ENCODE measurements at regions not wholly inside any gene's neighbourhood (a gene's known extent, or its start where the extent isn't known, plus 50 kb on each side); places are given as distances from the start of the nearest gene placed in this dataset.
"Not testable (repeated sequence)": the region's sequence is repeated elsewhere in the genome, so short reads cannot be mapped to it uniquely, and the experiment has no call there.

- H3K4me1 ChIP-seq (ENCODE audit: control insufficient read depth in 2 of 2, insufficient read depth in 2 of 2, low read length in 2 of 2) = no peaks in the 10 kb centered on the region
- H3K27ac ChIP-seq (ENCODE audit: low read depth in 1 of 2, low read length in 1 of 2) = no peak overlapping the region
- H3K36me3 ChIP-seq (ENCODE audit: control insufficient read depth in 2 of 2, insufficient read depth in 2 of 2, low read length in 1 of 2) = no peaks in the 10 kb centered on the region
- H3K9me3 ChIP-seq (ENCODE audit: control insufficient read depth in 2 of 2, insufficient read depth in 1 of 2, low read length in 1 of 2) = no peaks in the 10 kb centered on the region
- H3K27me3 ChIP-seq (ENCODE audit: control insufficient read depth in 2 of 2, insufficient read depth in 1 of 2, low read length in 1 of 2) = no peaks in the 10 kb centered on the region
- DNase-seq (ENCODE audit: low read depth in 6 of 9, low spot score in 9 of 9) = no peak
- 86% methylated on average over 1 of the region's 1 CpG for WGBS
- H3K4me3 ChIP-seq (ENCODE audit: low read length in 2 of 2) = no peak overlapping the region
Measured at GRCh38 chr6:102774326-102774725, 1380.8 kb downstream of the GRIK2 start.

GRCh38 chr6:102773636-102774035 lies 1380.1 kb downstream of the GRIK2 start:
- DNase-seq (ENCODE audit: low read depth in 6 of 9, low spot score in 9 of 9) = no peak
- no peak overlapping the region for H3K4me3 ChIP-seq (ENCODE audit: low read length in 2 of 2)
- no peaks in the 10 kb centered on the region for H3K4me1 ChIP-seq (ENCODE audit: control insufficient read depth in 2 of 2, insufficient read depth in 2 of 2, low read length in 2 of 2)
- no peak overlapping the region for H3K27ac ChIP-seq (ENCODE audit: low read depth in 1 of 2, low read length in 1 of 2)
- H3K27me3 ChIP-seq (ENCODE audit: control insufficient read depth in 2 of 2, insufficient read depth in 1 of 2, low read length in 1 of 2) = no peaks in the 10 kb centered on the region
- H3K36me3 ChIP-seq (ENCODE audit: control insufficient read depth in 2 of 2, insufficient read depth in 2 of 2, low read length in 1 of 2) = no peaks in the 10 kb centered on the region
- 96% methylated on average over 2 of the region's 2 CpGs for WGBS
- H3K9me3 ChIP-seq (ENCODE audit: control insufficient read depth in 2 of 2, insufficient read depth in 1 of 2, low read length in 1 of 2) = no peaks in the 10 kb centered on the region

GRCh38 chr6:102766963-102767362 lies 1373.5 kb downstream of the GRIK2 start:
- H3K4me3 ChIP-seq (ENCODE audit: low read length in 2 of 2) = no peak overlapping the region
- no peaks in the 10 kb centered on the region for H3K27me3 ChIP-seq (ENCODE audit: control insufficient read depth in 2 of 2, insufficient read depth in 1 of 2, low read length in 1 of 2)
- no peaks in the 10 kb centered on the region for H3K36me3 ChIP-seq (ENCODE audit: control insufficient read depth in 2 of 2, insufficient read depth in 2 of 2, low read length in 1 of 2)
- H3K27ac ChIP-seq (ENCODE audit: low read depth in 1 of 2, low read length in 1 of 2) = no peak overlapping the region
- WGBS = 91% methylated on average over 2 of the region's 2 CpGs
- no peaks in the 10 kb centered on the region for H3K4me1 ChIP-seq (ENCODE audit: control insufficient read depth in 2 of 2, insufficient read depth in 2 of 2, low read length in 2 of 2)
- DNase-seq (ENCODE audit: low read depth in 6 of 9, low spot score in 9 of 9) = no peak
- H3K9me3 ChIP-seq (ENCODE audit: control insufficient read depth in 2 of 2, insufficient read depth in 1 of 2, low read length in 1 of 2) = no peaks in the 10 kb centered on the region

GRCh38 chr6:102764317-102764716 lies 1370.8 kb downstream of the GRIK2 start:
- DNase-seq (ENCODE audit: low read depth in 6 of 9, low spot score in 9 of 9) = no peak
- Histone ChIP-seq H3K27me3 (ENCODE audit: control insufficient read depth in 2 of 2, insufficient read depth in 1 of 2, low read length in 1 of 2) (no peaks in the 10 kb centered on the region), H3K27ac (ENCODE audit: low read depth in 1 of 2, low read length in 1 of 2) (no peak overlapping the region), H3K36me3 (ENCODE audit: control insufficient read depth in 2 of 2, insufficient read depth in 2 of 2, low read length in 1 of 2) (no peaks in the 10 kb centered on the region), H3K4me3 (ENCODE audit: low read length in 2 of 2) (no peak overlapping the region), H3K9me3 (ENCODE audit: control insufficient read depth in 2 of 2, insufficient read depth in 1 of 2, low read length in 1 of 2) (no peaks in the 10 kb centered on the region), H3K4me1 (ENCODE audit: control insufficient read depth in 2 of 2, insufficient read depth in 2 of 2, low read length in 2 of 2) (no peaks in the 10 kb centered on the region)
- 93% methylated on average over 10 of the region's 10 CpGs for WGBS

GRCh38 chr6:102763891-102764290 lies 1370.4 kb downstream of the GRIK2 start:
- no peaks in the 10 kb centered on the region for H3K36me3 ChIP-seq (ENCODE audit: control insufficient read depth in 2 of 2, insufficient read depth in 2 of 2, low read length in 1 of 2)
- DNase-seq (ENCODE audit: low read depth in 6 of 9, low spot score in 9 of 9) = no peak
- WGBS = 95% methylated on average over 2 of the region's 2 CpGs
- no peaks in the 10 kb centered on the region for H3K9me3 ChIP-seq (ENCODE audit: control insufficient read depth in 2 of 2, insufficient read depth in 1 of 2, low read length in 1 of 2)
- H3K4me1 ChIP-seq (ENCODE audit: control insufficient read depth in 2 of 2, insufficient read depth in 2 of 2, low read length in 2 of 2) = no peaks in the 10 kb centered on the region
- no peak overlapping the region for H3K4me3 ChIP-seq (ENCODE audit: low read length in 2 of 2)
- no peaks in the 10 kb centered on the region for H3K27me3 ChIP-seq (ENCODE audit: control insufficient read depth in 2 of 2, insufficient read depth in 1 of 2, low read length in 1 of 2)
- no peak overlapping the region for H3K27ac ChIP-seq (ENCODE audit: low read depth in 1 of 2, low read length in 1 of 2)

- no peaks in the 10 kb centered on the region for H3K27me3 ChIP-seq (ENCODE audit: control insufficient read depth in 2 of 2, insufficient read depth in 1 of 2, low read length in 1 of 2)
- DNase-seq (ENCODE audit: low read depth in 6 of 9, low spot score in 9 of 9) = no peak
- WGBS = 90% methylated on average over 4 of the region's 4 CpGs
Measured at GRCh38 chr6:102761872-102762271, 1368.4 kb downstream of the GRIK2 start.

GRCh38 chr6:102759415-102759814 lies 1365.9 kb downstream of the GRIK2 start:
- WGBS = 94% methylated on average over 2 of the region's 2 CpGs
- DNase-seq (ENCODE audit: low read depth in 6 of 9, low spot score in 9 of 9) = no peak
- Histone ChIP-seq H3K36me3 (ENCODE audit: control insufficient read depth in 2 of 2, insufficient read depth in 2 of 2, low read length in 1 of 2) (no peaks in the 10 kb centered on the region), H3K27ac (ENCODE audit: low read depth in 1 of 2, low read length in 1 of 2) (no peak overlapping the region), H3K4me3 (ENCODE audit: low read length in 2 of 2) (no peak overlapping the region), H3K4me1 (ENCODE audit: control insufficient read depth in 2 of 2, insufficient read depth in 2 of 2, low read length in 2 of 2) (no peaks in the 10 kb centered on the region), H3K9me3 (ENCODE audit: control insufficient read depth in 2 of 2, insufficient read depth in 1 of 2, low read length in 1 of 2) (no peaks in the 10 kb centered on the region), H3K27me3 (ENCODE audit: control insufficient read depth in 2 of 2, insufficient read depth in 1 of 2, low read length in 1 of 2) (no peaks in the 10 kb centered on the region)

More at GRCh38 chr6:102761872-102762271, 1368.4 kb downstream of the GRIK2 start:
- Histone ChIP-seq H3K4me3 (ENCODE audit: low read length in 2 of 2) (no peak overlapping the region), H3K4me1 (ENCODE audit: control insufficient read depth in 2 of 2, insufficient read depth in 2 of 2, low read length in 2 of 2) (no peaks in the 10 kb centered on the region), H3K27ac (ENCODE audit: low read depth in 1 of 2, low read length in 1 of 2) (no peak overlapping the region), H3K9me3 (ENCODE audit: control insufficient read depth in 2 of 2, insufficient read depth in 1 of 2, low read length in 1 of 2) (no peaks in the 10 kb centered on the region), H3K36me3 (ENCODE audit: control insufficient read depth in 2 of 2, insufficient read depth in 2 of 2, low read length in 1 of 2) (no peaks in the 10 kb centered on the region)

- not testable (repeated sequence) for H3K36me3 ChIP-seq (ENCODE audit: control insufficient read depth in 2 of 2, insufficient read depth in 2 of 2, low read length in 1 of 2); H3K27ac ChIP-seq (ENCODE audit: low read depth in 1 of 2, low read length in 1 of 2); H3K4me3 ChIP-seq (ENCODE audit: low read length in 2 of 2); H3K9me3 ChIP-seq (ENCODE audit: control insufficient read depth in 2 of 2, insufficient read depth in 1 of 2, low read length in 1 of 2); H3K27me3 ChIP-seq (ENCODE audit: control insufficient read depth in 2 of 2, insufficient read depth in 1 of 2, low read length in 1 of 2); H3K4me1 ChIP-seq (ENCODE audit: control insufficient read depth in 2 of 2, insufficient read depth in 2 of 2, low read length in 2 of 2); DNase-seq (ENCODE audit: low read depth in 6 of 9, low spot score in 9 of 9)
- 96% methylated on average over 19 of the region's 19 CpGs for WGBS
Measured at GRCh38 chr6:102758536-102758935, 1365.0 kb downstream of the GRIK2 start.

- WGBS = 91% methylated on average over 2 of the region's 2 CpGs
- H3K27ac ChIP-seq (ENCODE audit: low read depth in 1 of 2, low read length in 1 of 2) = no peak overlapping the region
- no peak for DNase-seq (ENCODE audit: low read depth in 6 of 9, low spot score in 9 of 9)
Measured at GRCh38 chr6:102749210-102749971, 1355.9 kb downstream of the GRIK2 start.

More at GRCh38 chr6:102749210-102749971, 1355.9 kb downstream of the GRIK2 start:
- Histone ChIP-seq H3K27me3 (ENCODE audit: control insufficient read depth in 2 of 2, insufficient read depth in 1 of 2, low read length in 1 of 2) (no peaks in the 10 kb centered on the region), H3K4me3 (ENCODE audit: low read length in 2 of 2) (no peak overlapping the region), H3K4me1 (ENCODE audit: control insufficient read depth in 2 of 2, insufficient read depth in 2 of 2, low read length in 2 of 2) (no peaks in the 10 kb centered on the region), H3K9me3 (ENCODE audit: control insufficient read depth in 2 of 2, insufficient read depth in 1 of 2, low read length in 1 of 2) (no peaks in the 10 kb centered on the region), H3K36me3 (ENCODE audit: control insufficient read depth in 2 of 2, insufficient read depth in 2 of 2, low read length in 1 of 2) (no peaks in the 10 kb centered on the region)
